ENCODE measurements at regions not wholly inside any gene's neighbourhood (a gene's known extent, or its start where the extent isn't known, plus 50 kb on each side); places are given as distances from the start of the nearest gene placed in this dataset.

GRCh38 chr1:87226341-87226760 is 102.3 kb upstream of the LMO4 start:
- Histone ChIP-seq H3K4me2 (ENCODE audit: low read length) (peak overlapping the region; percentile 59), H3K4me3 (ENCODE audit: low read length) (peak overlapping the region; percentile 25), H3K4me1 (ENCODE audit: control insufficient read depth, insufficient read depth, low read length) (peaks cover 32% of the 10 kb centered on the region), H3K27me3 (ENCODE audit: control insufficient read depth, insufficient read depth, low read length) (no peaks in the 10 kb centered on the region), H3K36me3 (ENCODE audit: insufficient read depth, low read length) (no peaks in the 10 kb centered on the region), H3K9ac (ENCODE audit: low read depth, low read length) (peak overlapping the region; percentile 63), H3K9me3 (replicated peaks; ENCODE audit: low read length) (no peaks in the 10 kb centered on the region)

DNA sequence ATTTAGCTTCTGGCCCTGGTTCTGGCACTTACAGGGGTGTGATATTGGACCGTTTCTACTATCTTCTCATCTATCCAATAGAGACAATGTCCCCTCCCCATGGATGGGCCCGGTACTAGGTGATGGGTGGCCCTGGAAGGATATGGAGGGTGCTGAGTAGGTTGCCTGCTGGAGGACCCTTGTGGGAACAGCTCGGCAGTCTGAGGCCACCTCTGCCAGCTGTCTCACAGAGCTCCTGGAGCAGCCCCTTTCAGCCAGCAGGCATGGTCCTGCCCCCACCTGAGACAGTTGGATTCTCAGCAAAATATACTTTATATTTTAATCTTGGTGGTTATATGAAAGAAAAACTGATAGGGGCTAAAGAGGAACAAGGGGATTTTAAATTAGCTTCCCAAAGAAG is 101.0 kb upstream of the LMO4 start:
- no peak overlapping the region for H3K4me2 ChIP-seq (ENCODE audit: low read length)
- H3K36me3 ChIP-seq (ENCODE audit: insufficient read depth, low read length), result no peaks in the 10 kb centered on the region
- no peaks in the 10 kb centered on the region for H3K27me3 ChIP-seq (ENCODE audit: control insufficient read depth, insufficient read depth, low read length)
- no peaks in the 10 kb centered on the region for H3K9me3 ChIP-seq (replicated peaks; ENCODE audit: low read length)
- no peak overlapping the region for H3K9ac ChIP-seq (ENCODE audit: low read depth, low read length)
- H3K4me3 ChIP-seq (ENCODE audit: low read length), result no peak overlapping the region
- peaks cover 32% of the 10 kb centered on the region for H3K4me1 ChIP-seq (ENCODE audit: control insufficient read depth, insufficient read depth, low read length)

GRCh38 chr1:87230501-87230900 is 98.2 kb upstream of the LMO4 start:
- H3K4me2 ChIP-seq (ENCODE audit: low read length), result no peak overlapping the region
- H3K9me3 ChIP-seq (replicated peaks; ENCODE audit: low read length), result no peaks in the 10 kb centered on the region
- no peak overlapping the region for H3K4me3 ChIP-seq (ENCODE audit: low read length)
- no peaks in the 10 kb centered on the region for H3K36me3 ChIP-seq (ENCODE audit: insufficient read depth, low read length)
- H3K27me3 ChIP-seq (ENCODE audit: control insufficient read depth, insufficient read depth, low read length), result peaks cover 14% of the 10 kb centered on the region
- H3K4me1 ChIP-seq (ENCODE audit: control insufficient read depth, insufficient read depth, low read length), result peaks cover 15% of the 10 kb centered on the region
- H3K9ac ChIP-seq (ENCODE audit: low read depth, low read length), result no peak overlapping the region

DNA sequence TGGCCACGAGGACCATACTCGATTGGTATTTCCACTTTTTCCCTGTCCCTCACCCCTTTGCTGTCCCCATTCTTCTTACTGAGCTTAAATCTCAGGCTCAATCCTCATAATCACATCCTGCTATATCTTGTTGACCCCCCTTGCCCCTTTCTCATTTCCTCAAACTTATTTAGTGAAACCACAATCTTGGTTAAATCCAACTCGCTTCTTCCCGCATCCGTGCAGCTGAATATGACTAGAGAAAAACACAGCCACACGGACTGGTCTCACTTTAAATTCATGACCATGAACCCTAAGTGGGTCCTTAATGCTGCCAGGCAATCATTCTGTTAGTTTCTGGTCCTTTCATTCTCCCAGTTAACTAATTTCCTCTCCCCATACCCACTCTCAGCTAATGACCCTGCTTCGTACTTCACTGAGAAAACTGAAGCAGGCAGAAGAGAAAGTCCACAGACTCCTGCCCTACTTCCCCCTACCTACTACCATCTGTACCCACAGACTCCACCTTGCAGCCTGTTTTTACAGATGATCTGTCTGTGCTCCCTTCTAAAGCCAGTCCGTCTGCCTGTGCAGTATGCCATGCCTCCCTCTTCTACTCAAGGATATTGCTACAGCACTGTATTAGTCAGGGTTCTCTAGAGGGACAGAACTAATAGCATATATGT is 96.8 kb upstream of the LMO4 start:
- Histone ChIP-seq H3K9me3 (replicated peaks; ENCODE audit: low read length) (no peaks in the 10 kb centered on the region), H3K36me3 (ENCODE audit: insufficient read depth, low read length) (no peaks in the 10 kb centered on the region), H3K4me1 (ENCODE audit: control insufficient read depth, insufficient read depth, low read length) (peaks cover 4% of the 10 kb centered on the region), H3K9ac (ENCODE audit: low read depth, low read length) (no peak overlapping the region), H3K4me3 (ENCODE audit: low read length) (no peak overlapping the region), H3K27me3 (ENCODE audit: control insufficient read depth, insufficient read depth, low read length) (peaks cover 15% of the 10 kb centered on the region), H3K4me2 (ENCODE audit: low read length) (no peak overlapping the region)

- Histone ChIP-seq H3K4me3 (ENCODE audit: low read length) (no peak overlapping the region), H3K4me1 (ENCODE audit: control insufficient read depth, insufficient read depth, low read length) (no peaks in the 10 kb centered on the region), H3K4me2 (ENCODE audit: low read length) (no peak overlapping the region), H3K27me3 (ENCODE audit: control insufficient read depth, insufficient read depth, low read length) (peaks cover 15% of the 10 kb centered on the region), H3K9ac (ENCODE audit: low read depth, low read length) (no peak overlapping the region), H3K36me3 (ENCODE audit: insufficient read depth, low read length) (no peaks in the 10 kb centered on the region), H3K9me3 (replicated peaks; ENCODE audit: low read length) (no peaks in the 10 kb centered on the region)
Measured at GRCh38 chr1:87236585-87236984, 92.1 kb upstream of the LMO4 start.

GRCh38 chr1:87239997-87240605 is 88.6 kb upstream of the LMO4 start:
- Histone ChIP-seq H3K9me3 (replicated peaks; ENCODE audit: low read length) (no peaks in the 10 kb centered on the region), H3K4me1 (ENCODE audit: control insufficient read depth, insufficient read depth, low read length) (no peaks in the 10 kb centered on the region), H3K4me2 (ENCODE audit: low read length) (no peak overlapping the region), H3K27me3 (ENCODE audit: control insufficient read depth, insufficient read depth, low read length) (peaks cover 3% of the 10 kb centered on the region), H3K4me3 (ENCODE audit: low read length) (no peak overlapping the region), H3K9ac (ENCODE audit: low read depth, low read length) (no peak overlapping the region), H3K36me3 (ENCODE audit: insufficient read depth, low read length) (no peaks in the 10 kb centered on the region)

- H3K27me3 ChIP-seq (ENCODE audit: control insufficient read depth, insufficient read depth, low read length), result no peaks in the 10 kb centered on the region
- H3K9me3 ChIP-seq (replicated peaks; ENCODE audit: low read length), result no peaks in the 10 kb centered on the region
- no peaks in the 10 kb centered on the region for H3K36me3 ChIP-seq (ENCODE audit: insufficient read depth, low read length)
- H3K9ac ChIP-seq (ENCODE audit: low read depth, low read length), result no peak overlapping the region
- no peaks in the 10 kb centered on the region for H3K4me1 ChIP-seq (ENCODE audit: control insufficient read depth, insufficient read depth, low read length)
- no peak overlapping the region for H3K4me2 ChIP-seq (ENCODE audit: low read length)
- no peak overlapping the region for H3K4me3 ChIP-seq (ENCODE audit: low read length)
Measured at GRCh38 chr1:87240661-87241285, 87.9 kb upstream of the LMO4 start.

DNA sequence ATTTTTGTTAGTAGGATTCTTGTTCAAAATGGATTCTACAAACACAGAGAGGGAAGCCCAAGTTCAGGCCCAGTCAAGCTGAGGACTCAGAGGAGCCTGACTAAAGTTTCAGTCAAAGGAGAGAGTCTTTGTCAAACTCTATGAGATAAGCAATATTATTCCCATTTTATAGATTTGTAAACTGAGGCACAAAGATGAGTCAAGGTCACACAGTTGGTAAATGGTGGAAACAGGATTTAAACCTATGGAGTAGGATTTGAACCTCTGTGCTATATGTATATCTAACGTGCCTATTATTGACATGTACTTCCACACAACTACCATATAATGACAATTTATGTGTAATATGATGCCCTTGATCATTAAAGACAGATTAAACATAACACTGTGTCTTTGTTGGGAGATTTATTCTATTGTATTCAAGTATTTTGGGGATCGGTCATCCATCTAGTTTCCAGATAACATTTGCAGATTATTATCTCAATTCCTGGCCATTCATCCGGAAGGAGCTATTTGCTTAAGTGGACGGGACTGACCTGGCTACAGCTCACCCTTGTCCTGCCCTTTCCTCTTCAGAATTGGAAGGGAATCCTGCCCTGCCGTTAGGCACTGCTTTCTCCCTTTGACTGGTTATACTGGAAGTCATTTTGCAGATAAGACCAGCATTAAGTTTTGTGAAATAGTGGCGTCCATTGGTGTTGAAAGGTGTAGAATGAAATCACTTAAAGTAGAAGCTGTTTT is 86.1 kb upstream of the LMO4 start:
- Histone ChIP-seq H3K36me3 (ENCODE audit: insufficient read depth, low read length) (no peaks in the 10 kb centered on the region), H3K9ac (ENCODE audit: low read depth, low read length) (no peak overlapping the region), H3K4me2 (ENCODE audit: low read length) (no peak overlapping the region), H3K9me3 (replicated peaks; ENCODE audit: low read length) (no peaks in the 10 kb centered on the region), H3K4me3 (ENCODE audit: low read length) (no peak overlapping the region), H3K4me1 (ENCODE audit: control insufficient read depth, insufficient read depth, low read length) (no peaks in the 10 kb centered on the region), H3K27me3 (ENCODE audit: control insufficient read depth, insufficient read depth, low read length) (no peaks in the 10 kb centered on the region)

- Histone ChIP-seq H3K27me3 (ENCODE audit: control insufficient read depth, insufficient read depth, low read length) (no peaks in the 10 kb centered on the region), H3K9ac (ENCODE audit: low read depth, low read length) (no peak overlapping the region), H3K4me2 (ENCODE audit: low read length) (no peak overlapping the region), H3K4me1 (ENCODE audit: control insufficient read depth, insufficient read depth, low read length) (no peaks in the 10 kb centered on the region), H3K4me3 (ENCODE audit: low read length) (no peak overlapping the region), H3K36me3 (ENCODE audit: insufficient read depth, low read length) (no peaks in the 10 kb centered on the region), H3K9me3 (replicated peaks; ENCODE audit: low read length) (no peaks in the 10 kb centered on the region)
Measured at GRCh38 chr1:87243573-87243972, 85.1 kb upstream of the LMO4 start.

DNA sequence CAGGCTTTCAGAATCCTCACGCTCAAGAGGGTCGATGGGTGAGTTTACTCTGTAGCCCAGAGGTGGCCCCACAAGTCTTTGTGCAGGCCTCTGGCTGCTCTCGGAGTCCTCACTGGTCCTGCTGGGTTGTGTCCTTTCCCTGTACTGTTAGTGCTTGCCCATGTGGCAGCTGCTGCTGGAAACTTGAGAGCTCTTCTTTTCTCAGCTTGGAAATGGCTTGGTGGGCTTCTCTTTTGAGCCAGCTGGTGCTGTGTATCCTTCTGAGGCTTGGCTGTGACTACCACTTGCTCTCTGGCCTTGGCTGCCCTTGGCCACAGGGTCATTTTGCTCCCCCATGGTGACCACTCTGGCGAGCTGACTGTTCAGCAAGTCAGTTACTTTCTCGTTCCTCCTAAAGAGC is 82.2 kb upstream of the LMO4 start:
- H3K36me3 ChIP-seq (ENCODE audit: insufficient read depth, low read length), result no peaks in the 10 kb centered on the region
- H3K4me2 ChIP-seq (ENCODE audit: low read length), result no peak overlapping the region
- no peaks in the 10 kb centered on the region for H3K4me1 ChIP-seq (ENCODE audit: control insufficient read depth, insufficient read depth, low read length)
- no peaks in the 10 kb centered on the region for H3K27me3 ChIP-seq (ENCODE audit: control insufficient read depth, insufficient read depth, low read length)
- no peak overlapping the region for H3K4me3 ChIP-seq (ENCODE audit: low read length)
- no peaks in the 10 kb centered on the region for H3K9me3 ChIP-seq (replicated peaks; ENCODE audit: low read length)
- H3K9ac ChIP-seq (ENCODE audit: low read depth, low read length), result no peak overlapping the region

- Histone ChIP-seq H3K36me3 (ENCODE audit: insufficient read depth, low read length) (no peaks in the 10 kb centered on the region), H3K9ac (ENCODE audit: low read depth, low read length) (no peak overlapping the region), H3K4me1 (ENCODE audit: control insufficient read depth, insufficient read depth, low read length) (no peaks in the 10 kb centered on the region), H3K9me3 (replicated peaks; ENCODE audit: low read length) (no peaks in the 10 kb centered on the region), H3K4me2 (ENCODE audit: low read length) (no peak overlapping the region), H3K4me3 (ENCODE audit: low read length) (no peak overlapping the region), H3K27me3 (ENCODE audit: control insufficient read depth, insufficient read depth, low read length) (no peaks in the 10 kb centered on the region)
Measured at GRCh38 chr1:87249803-87250202, 78.9 kb upstream of the LMO4 start.
